Mammary epithelial cell (primary cell): ENCODE measurements at regions not wholly inside any gene's neighbourhood (a gene's known extent, or its start where the extent isn't known, plus 50 kb on each side); places are given as distances from the start of the nearest gene placed in this dataset.

Experiments
- EZH2 ChIP-seq: IDR thresholded peaks from 2 replicates; pipeline ENCODE4 v1.6.1; 2012; ENCODE audit warnings: low read length, inconsistent platforms, borderline replicate concordance
- TF ChIP-seq, protein P1 (sequence below), 2 donors: IDR thresholded peaks in 1 of 2; conservative IDR thresholded peaks in 1 of 2; 2 replicates each; pipeline ENCODE4 v1.5.1; 2011 to 2012; ENCODE audit warnings: inconsistent platforms in 2 of 2, low read length in 2 of 2, mild to moderate bottlenecking in 2 of 2, control low read depth in 1 of 2, low read depth in 1 of 2; ENCODE audit not compliant: insufficient read depth in 1 of 2; ENCODE audit errors: extremely low read depth in 1 of 2

DNA sequence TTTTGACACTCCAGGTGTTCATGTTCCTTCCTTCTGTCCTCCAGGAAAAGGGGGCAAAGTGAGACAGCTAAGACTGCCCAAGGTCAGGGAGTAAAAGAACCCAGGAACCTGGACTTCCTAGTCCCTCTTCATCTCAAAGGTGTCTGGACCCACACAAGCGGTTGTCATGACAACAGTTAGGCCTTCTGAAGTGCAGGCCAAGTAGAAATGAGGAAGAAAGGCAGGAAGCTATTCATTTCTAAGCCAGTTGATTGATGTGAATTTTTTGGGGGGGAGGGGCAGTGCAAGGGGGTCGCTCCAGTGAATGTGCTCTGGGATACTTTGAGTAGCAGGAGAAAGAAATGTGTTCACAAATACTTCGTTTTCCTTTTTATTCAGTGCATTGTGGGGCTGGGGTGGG, 114.3 kb downstream of the NAV1 start:
- TF ChIP-seq, protein P1, sequence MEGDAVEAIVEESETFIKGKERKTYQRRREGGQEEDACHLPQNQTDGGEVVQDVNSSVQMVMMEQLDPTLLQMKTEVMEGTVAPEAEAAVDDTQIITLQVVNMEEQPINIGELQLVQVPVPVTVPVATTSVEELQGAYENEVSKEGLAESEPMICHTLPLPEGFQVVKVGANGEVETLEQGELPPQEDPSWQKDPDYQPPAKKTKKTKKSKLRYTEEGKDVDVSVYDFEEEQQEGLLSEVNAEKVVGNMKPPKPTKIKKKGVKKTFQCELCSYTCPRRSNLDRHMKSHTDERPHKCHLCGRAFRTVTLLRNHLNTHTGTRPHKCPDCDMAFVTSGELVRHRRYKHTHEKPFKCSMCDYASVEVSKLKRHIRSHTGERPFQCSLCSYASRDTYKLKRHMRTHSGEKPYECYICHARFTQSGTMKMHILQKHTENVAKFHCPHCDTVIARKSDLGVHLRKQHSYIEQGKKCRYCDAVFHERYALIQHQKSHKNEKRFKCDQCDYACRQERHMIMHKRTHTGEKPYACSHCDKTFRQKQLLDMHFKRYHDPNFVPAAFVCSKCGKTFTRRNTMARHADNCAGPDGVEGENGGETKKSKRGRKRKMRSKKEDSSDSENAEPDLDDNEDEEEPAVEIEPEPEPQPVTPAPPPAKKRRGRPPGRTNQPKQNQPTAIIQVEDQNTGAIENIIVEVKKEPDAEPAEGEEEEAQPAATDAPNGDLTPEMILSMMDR (conservative IDR thresholded peaks at IDR 0.05 in 1 of 2, IDR thresholded peaks at IDR 0.05 in 1 of 2; ENCODE audit: extremely low read depth in 1 of 2, insufficient read depth in 1 of 2, low read depth in 1 of 2, low read length in 2 of 2) = no peak
- TF ChIP-seq EZH2 = no peak
